Testis (tissue), 2 donors: ENCODE measurements at regions not wholly inside any gene's neighbourhood (a gene's known extent, or its start where the extent isn't known, plus 50 kb on each side); places are given as distances from the start of the nearest gene placed in this dataset.

Experiments used
- CTCF ChIP-seq, 3 experiments: fragments of 450-650 bp in 2 of 3; fragments of 200-600 bp in 1 of 3; sonication (generic) in 1 of 3; IDR thresholded peaks; one replicate each; pipeline ENCODE4 v1.5.1; 2016 to 2019; ENCODE audit warnings: antibody characterized with exemption in 3 of 3, mild to moderate bottlenecking in 2 of 3, moderate library complexity in 1 of 3
- POLR2A ChIP-seq: fragments of 450-650 bp; IDR thresholded peaks from one replicate; pipeline ENCODE4 v1.6.1; 2017; ENCODE audit warnings: antibody characterized with exemption, mild to moderate bottlenecking, moderate library complexity

GRCh38 chr9:24381205-24381604, 164.5 kb downstream of the IZUMO3 start:
- no peak for TF ChIP-seq CTCF (IDR thresholded peaks at IDR 0.05)
- no peak for TF ChIP-seq POLR2A
